SK-N-SH (cell line): ENCODE measurements at regions not wholly inside any gene's neighbourhood (a gene's known extent, or its start where the extent isn't known, plus 50 kb on each side); places are given as distances from the start of the nearest gene placed in this dataset.

Source experiments
- CTCF ChIA-PET: fragments of 300-600, 350-600 bp; formaldehyde crosslinking; extraction: SDS; loops from one replicate; lab custom pipeline; 2021; lab: Yijun Ruan, JAX
- POLR2A ChIA-PET: fragments of 350-600 bp; sonication (Branson Sonifier 250); formaldehyde crosslinking; extraction: SDS; loops from one replicate; lab custom pipeline; 2020; ENCODE audit warnings: antibody characterized with exemption, inconsistent platforms; lab: Yijun Ruan, JAX
- DNase-seq: peaks from one replicate; pipeline ENCODE4 v3.0.0; 2012
- H2AFZ ChIP-seq: fragments of 200-600 bp; sonication (generic); 2 replicates; pipeline ENCODE4 v1.8.1; 2016; ENCODE audit warnings: antibody characterized with exemption, mild to moderate bottlenecking, low read depth
- H3F3A ChIP-seq: fragments of 200-600 bp; sonication (generic); replicated peaks from 2 replicates; pipeline ENCODE3; 2016; ENCODE audit warnings: antibody characterized with exemption, mild to moderate bottlenecking; ENCODE audit not compliant: insufficient read depth
- H3K27ac ChIP-seq, 2 experiments: fragments of 200-500 bp in 1 of 2; fragments of 200-600 bp in 1 of 2; sonication (Bioruptor generic) in 1 of 2; sonication (generic), shearing (Covaris generic) in 1 of 2; 2 replicates each; pipeline versions ENCODE4 v1.5.1 to v1.6.1; 2014 to 2016; ENCODE audit warnings: low read depth in 2 of 2, inconsistent platforms in 1 of 2, low read length in 1 of 2, mild to moderate bottlenecking in 1 of 2, mixed read lengths in 1 of 2
- H3K27me3 ChIP-seq: fragments of 200-600 bp; sonication (generic), shearing (Covaris generic); 2 replicates; pipeline ENCODE4 v1.6.1; 2016; ENCODE audit warnings: mixed run types; ENCODE audit not compliant: insufficient read depth
- H3K36me3 ChIP-seq, 2 experiments: fragments of 200-500 bp in 1 of 2; fragments of 200-600 bp in 1 of 2; sonication (Bioruptor generic) in 1 of 2; sonication (generic) in 1 of 2; replicated peaks in 1 of 2; 2 replicates each; pipeline versions ENCODE3 to v1.5.1; 2014 to 2016; ENCODE audit warnings: low read length in 1 of 2, mild to moderate bottlenecking in 1 of 2; ENCODE audit not compliant: insufficient read depth in 2 of 2, control insufficient read depth in 1 of 2
- H3K4me1 ChIP-seq, 2 experiments: fragments of 200-500 bp in 1 of 2; fragments of 200-600 bp in 1 of 2; sonication (Bioruptor generic) in 1 of 2; sonication (generic), shearing (Covaris generic) in 1 of 2; 2 replicates each; pipeline versions ENCODE4 v1.5.1 to v1.6.1; 2014 to 2016; ENCODE audit warnings: low read depth in 1 of 2, low read length in 1 of 2, mixed run types in 1 of 2; ENCODE audit not compliant: insufficient read depth in 2 of 2, control insufficient read depth in 1 of 2
- H3K4me2 ChIP-seq: fragments of 200-600 bp; sonication (generic), shearing (Covaris generic); 2 replicates; pipeline ENCODE4 v1.6.1; 2017; ENCODE audit warnings: mixed run types
- H3K4me3 ChIP-seq, 2 experiments: fragments of 200-500 bp in 1 of 2; fragments of 200-600 bp in 1 of 2; sonication (Bioruptor generic) in 1 of 2; sonication (generic), shearing (Covaris generic) in 1 of 2; 2 replicates each; pipeline versions ENCODE4 v1.5.1 to v1.8.1; 2014 to 2016; ENCODE audit warnings: low read depth in 2 of 2, inconsistent platforms in 1 of 2, low read length in 1 of 2, mild to moderate bottlenecking in 1 of 2, mixed read lengths in 1 of 2, moderate library complexity in 1 of 2
- H3K79me2 ChIP-seq: fragments of 200-600 bp; sonication (generic); 2 replicates; pipeline ENCODE4 v1.8.1; 2017; ENCODE audit warnings: mild to moderate bottlenecking; ENCODE audit not compliant: insufficient read depth
- H3K9ac ChIP-seq: fragments of 200-600 bp; sonication (generic); 2 replicates; pipeline ENCODE4 v1.6.1; 2017; ENCODE audit warnings: mixed run types
- H3K9me2 ChIP-seq: fragments of 200-600 bp; sonication (generic); 2 replicates; pipeline ENCODE4 v1.6.1; 2017; ENCODE audit warnings: mixed run types
- H3K9me3 ChIP-seq: fragments of 200-600 bp; sonication (generic); 2 replicates; pipeline ENCODE4 v1.6.1; 2017; ENCODE audit warnings: mixed run types, mild to moderate bottlenecking, moderate library complexity
- H4K20me1 ChIP-seq: fragments of 200-600 bp; sonication (generic); 2 replicates; pipeline ENCODE4 v1.6.1; 2017; ENCODE audit warnings: mild to moderate bottlenecking, mixed run types; ENCODE audit not compliant: insufficient read depth
- CTCF ChIP-seq: fragments of 200-600 bp; sonication (generic); IDR thresholded peaks from 2 replicates; pipeline ENCODE4 v1.6.1; 2017; ENCODE audit warnings: antibody characterized with exemption, mild to moderate bottlenecking, moderate library complexity
- EP300 ChIP-seq, 2 experiments: IDR thresholded peaks; 2 replicates each; pipeline versions ENCODE4 v1.4.0 to v1.6.1; 2012; ENCODE audit warnings: borderline replicate concordance in 1 of 2, low read depth in 1 of 2, low read length in 1 of 2
- FOSL2 ChIP-seq: IDR thresholded peaks from 2 replicates; pipeline ENCODE4 v1.4.0; 2012; ENCODE audit warnings: low read depth, mild to moderate bottlenecking, moderate library complexity, borderline replicate concordance
- FOXM1 ChIP-seq: IDR thresholded peaks from 2 replicates; pipeline ENCODE4 v1.4.0; 2012; ENCODE audit warnings: low read depth, mild to moderate bottlenecking
- MAX ChIP-seq: IDR thresholded peaks from 2 replicates; pipeline ENCODE4 v1.4.0; 2012; ENCODE audit warnings: low read depth
- MEF2A ChIP-seq: IDR thresholded peaks from 2 replicates; pipeline ENCODE4 v1.4.0; 2012; ENCODE audit warnings: low read depth, borderline replicate concordance
- NFIC ChIP-seq: IDR thresholded peaks from 2 replicates; pipeline ENCODE4 v1.4.0; 2012; ENCODE audit warnings: borderline replicate concordance
- PBX3 ChIP-seq: IDR thresholded peaks from 2 replicates; pipeline ENCODE4; 2012
- RCOR1 ChIP-seq: fragments of 150-350 bp; IDR thresholded peaks from 2 replicates; pipeline ENCODE4 v1.6.1; 2017; ENCODE audit warnings: antibody characterized with exemption, low read length
- RXRA ChIP-seq: IDR thresholded peaks from 2 replicates; pipeline ENCODE4 v1.4.0; 2012; ENCODE audit warnings: low read depth, mild to moderate bottlenecking, borderline replicate concordance
- TAF1 ChIP-seq: IDR thresholded peaks from 2 replicates; pipeline ENCODE4 v1.6.1; 2012; ENCODE audit warnings: low read depth, mild to moderate bottlenecking, low read length, moderate library complexity, borderline replicate concordance
- USF2 ChIP-seq: fragments of 150-350 bp; IDR thresholded peaks from 2 replicates; pipeline ENCODE4 v1.6.1; 2017; ENCODE audit warnings: antibody characterized with exemption, low read length, low read depth, borderline replicate concordance
- YY1 ChIP-seq: IDR thresholded peaks from 2 replicates; pipeline ENCODE4 v1.4.0; 2012; ENCODE audit warnings: low read depth, mild to moderate bottlenecking
- ZBTB33 ChIP-seq: IDR thresholded peaks from 2 replicates; pipeline ENCODE4 v1.4.0; 2012; ENCODE audit warnings: low read depth, borderline replicate concordance
- WGBS: methylation state at CpG from one replicate; pipeline ENCODE4 v1.1.6; 2017; ENCODE audit warnings: low lambda C conversion rate; 5-methylcytosine and 5-hydroxymethylcytosine counted together

GRCh38 chr12:90683871-90684270 lies 271.1 kb downstream of the CCER1 start:
- Histone ChIP-seq H4K20me1 (no peaks in the 10 kb centered on the region), H3K4me3 (no peak overlapping the region), H3K9ac (no peak overlapping the region), H3K9me3 (no peaks in the 10 kb centered on the region), H3K36me3 (no peaks in the 10 kb centered on the region), H3F3A (no peaks in the 10 kb centered on the region), H3K4me1 (0 out of 4 replicates have a peak, but pooled peaks cover 0 to 4% of the 10 kb centered on the region in 2 experiments), H3K79me2 (no peaks in the 10 kb centered on the region), H3K27me3 (no peaks in the 10 kb centered on the region), H3K9me2 (no peaks in the 10 kb centered on the region), H3K27ac (no peak overlapping the region), H2AFZ (no peak overlapping the region), H3K4me2 (no peak overlapping the region)
- ChIA-PET POLR2A (no interaction called here), CTCF (interaction anchor here (0.9 kb wide), 1 partner anchor 261 kb away, joined by 4 read pairs; no protein-coding TSS in a partner anchor)
- WGBS = 69% methylated on average over 3 of the region's 3 CpGs
- TF ChIP-seq NFIC = no peak
- no peak for TF ChIP-seq FOXM1
- no peak for TF ChIP-seq CTCF
- no peak for TF ChIP-seq PBX3
- no peak for TF ChIP-seq YY1
- no peak for TF ChIP-seq MEF2A
- no peak for TF ChIP-seq RXRA
- no peak for TF ChIP-seq USF2
- no peak for TF ChIP-seq EP300 (IDR thresholded peaks at IDR 0.05; ENCODE audit: borderline replicate concordance in 1 of 2, low read depth in 1 of 2, low read length in 1 of 2)
- no peak for TF ChIP-seq TAF1
- no peak for TF ChIP-seq RCOR1
- TF ChIP-seq FOSL2 = no peak
- TF ChIP-seq MAX = no peak
- DNase-seq = no peak

DNA sequence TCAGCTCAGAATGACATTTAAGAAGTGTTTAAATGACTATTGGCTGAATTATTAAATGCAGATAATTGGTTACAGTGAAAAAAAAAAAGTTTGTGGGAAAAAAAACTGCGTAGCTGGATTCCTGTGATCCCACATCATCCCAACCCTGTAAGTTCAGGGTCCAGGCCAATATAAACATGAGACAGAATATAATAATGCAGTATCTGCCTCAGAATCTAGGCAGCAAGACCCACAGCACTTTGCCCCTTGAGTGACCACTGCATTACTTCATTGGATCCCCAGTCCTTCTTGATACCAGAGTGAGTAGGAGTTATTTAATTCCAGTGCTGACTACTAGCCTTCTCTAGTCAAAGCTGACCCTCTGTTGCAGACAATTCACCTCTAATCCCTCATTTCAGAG lies 272.6 kb downstream of the CCER1 start:
- 0 out of 4 replicates have a peak, but pooled peaks cover 0 to 4% of the 10 kb centered on the region in 2 experiments for H3K4me1 ChIP-seq
- ChIA-PET POLR2A (no interaction called here), CTCF (no interaction called here)
- H3K9me3 ChIP-seq = no peaks in the 10 kb centered on the region
- 0 out of 2 replicates have a peak, but pooled peaks have one; percentile 17 for TF ChIP-seq NFIC
- no peak for TF ChIP-seq ZBTB33
- 0 out of 4 replicates have a peak, but pooled peaks of 1 of the 2 experiments have one; percentile 11 for TF ChIP-seq EP300 (IDR thresholded peaks at IDR 0.05; ENCODE audit: borderline replicate concordance in 1 of 2, low read depth in 1 of 2, low read length in 1 of 2)
- H3K27me3 ChIP-seq = no peaks in the 10 kb centered on the region
- WGBS = 69% methylated on average over 1 of the region's 1 CpG
- no peaks in the 10 kb centered on the region for H3F3A ChIP-seq
- no peak overlapping the region for H3K9ac ChIP-seq
- no peak overlapping the region for H3K4me3 ChIP-seq
- no peaks in the 10 kb centered on the region for H3K79me2 ChIP-seq
- 0 out of 2 replicates have a peak overlapping the region, but pooled peaks have one; percentile 4 for H2AFZ ChIP-seq
- H3K27ac ChIP-seq = peak overlapping the region in 1 of 2 experiments; percentile 57; a peak in 1 of 4 replicates
- H3K9me2 ChIP-seq = no peaks in the 10 kb centered on the region
- 0 out of 2 replicates have a peak overlapping the region, but pooled peaks have one; percentile 3 for H3K4me2 ChIP-seq
- DNase-seq = no peak
- H4K20me1 ChIP-seq = no peaks in the 10 kb centered on the region
- no peaks in the 10 kb centered on the region for H3K36me3 ChIP-seq
